ENCODE measurements at regions not wholly inside any gene's neighbourhood (a gene's known extent, or its start where the extent isn't known, plus 50 kb on each side); places are given as distances from the start of the nearest gene placed in this dataset.
A peak's percentile ranks its signal among the peaks of the same experiment; 100 is the strongest.

- DNase-seq (ENCODE audit: extremely low read depth in 1 of 4, low spot score in 3 of 4) = peak in 2 of 4 experiments; percentile 23 to 30
- Histone ChIP-seq H3K9me1 (ENCODE audit: control insufficient read depth, insufficient read depth, low read length) (no peaks in the 10 kb centered on the region), H3K79me2 (ENCODE audit: control insufficient read depth, insufficient read depth, low read length) (no peaks in the 10 kb centered on the region), H3K9ac (ENCODE audit: insufficient read depth in 1 of 2, low read depth in 2 of 2, low read length in 2 of 2) (no peak overlapping the region), H3K4me1 (replicated peaks in 1 of 2; ENCODE audit: control insufficient read depth in 2 of 2, insufficient read depth in 2 of 2, low read length in 2 of 2) (no peaks in the 10 kb centered on the region; a peak in 2 of 5 replicates), H3K36me3 (ENCODE audit: control insufficient read depth, insufficient read depth, low read length) (no peaks in the 10 kb centered on the region), H3K9me3 (replicated peaks; ENCODE audit: control insufficient read depth, insufficient read depth, low read depth, low read length) (peaks cover 2% of the 10 kb centered on the region; the same call in 1 of the 2 replicates), H4K20me1 (replicated peaks; ENCODE audit: control insufficient read depth, insufficient read depth, low read length) (no peaks in the 10 kb centered on the region), H3K4me3 (no peak overlapping the region), H3K27me3 (ENCODE audit: control insufficient read depth in 2 of 2, insufficient read depth in 2 of 2, low read length in 2 of 2) (peaks cover 13 to 56% of the 10 kb centered on the region in 2 experiments; a peak in 4 of 5 replicates), H2AFZ (ENCODE audit: low read depth, low read length) (no peak overlapping the region), H3K4me2 (ENCODE audit: insufficient read depth, low read length) (no peak overlapping the region), H3K27ac (ENCODE audit: extremely low read depth, low read depth, low read length) (no peak overlapping the region)
- ChIA-PET POLR2A (interaction anchor here (1.5 kb wide), 1 partner anchor 9 kb away, joined by 5 read pairs; no protein-coding TSS in a partner anchor), CTCF (ENCODE audit: low intra/inter-chr PET ratio) (no interaction called here)
- intact Hi-C loops (cut with micrococcal nuclease) (loop anchor here (10.0 kb wide), 1 partner anchor 603 kb away; no protein-coding TSS in a partner anchor), in situ Hi-C loops (cut with MboI) (no loop called here)
- WGBS (ENCODE audit: insufficient coverage, low coverage, missing lambda C conversion rate) = 0% methylated on average over 1 of the region's 1 CpG
- no TSS peak for BruUV-seq (replicated peaks)
- ATAC-seq = peak; percentile 65
- FAIRE-seq = no peak
- TF ChIP-seq, protein P1, sequence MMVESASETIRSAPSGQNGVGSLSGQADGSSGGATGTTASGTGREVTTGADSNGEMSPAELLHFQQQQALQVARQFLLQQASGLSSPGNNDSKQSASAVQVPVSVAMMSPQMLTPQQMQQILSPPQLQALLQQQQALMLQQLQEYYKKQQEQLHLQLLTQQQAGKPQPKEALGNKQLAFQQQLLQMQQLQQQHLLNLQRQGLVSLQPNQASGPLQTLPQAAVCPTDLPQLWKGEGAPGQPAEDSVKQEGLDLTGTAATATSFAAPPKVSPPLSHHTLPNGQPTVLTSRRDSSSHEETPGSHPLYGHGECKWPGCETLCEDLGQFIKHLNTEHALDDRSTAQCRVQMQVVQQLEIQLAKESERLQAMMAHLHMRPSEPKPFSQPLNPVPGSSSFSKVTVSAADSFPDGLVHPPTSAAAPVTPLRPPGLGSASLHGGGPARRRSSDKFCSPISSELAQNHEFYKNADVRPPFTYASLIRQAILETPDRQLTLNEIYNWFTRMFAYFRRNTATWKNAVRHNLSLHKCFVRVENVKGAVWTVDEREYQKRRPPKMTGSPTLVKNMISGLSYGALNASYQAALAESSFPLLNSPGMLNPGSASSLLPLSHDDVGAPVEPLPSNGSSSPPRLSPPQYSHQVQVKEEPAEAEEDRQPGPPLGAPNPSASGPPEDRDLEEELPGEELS (CRISPR knock-in tag; IDR thresholded peaks at IDR 0.05; ENCODE audit: borderline replicate concordance) = no peak
- no peak for TF ChIP-seq POLR3G (IDR thresholded peaks at IDR 0.05; ENCODE audit: extremely low read depth, insufficient read length, insufficient replicate concordance)
- no peak for TF ChIP-seq IRF1 (CRISPR knock-in tag; IDR thresholded peaks at IDR 0.05; ENCODE audit: borderline replicate concordance)
- no peak for TF ChIP-seq ZNF232 (CRISPR knock-in tag; IDR thresholded peaks at IDR 0.05)
- no peak for TF ChIP-seq ZBTB2 (IDR thresholded peaks at IDR 0.05)
- TF ChIP-seq NCOR1 (IDR thresholded peaks at IDR 0.05) = peak; percentile 23; the same call in 1 of the 2 replicates
- no peak for TF ChIP-seq ATF7 (IDR thresholded peaks at IDR 0.05)
- TF ChIP-seq TAL1 (IDR thresholded peaks at IDR 0.05) = peak; percentile 49; the same call in 1 of the 2 replicates
- TF ChIP-seq USF1 (CRISPR knock-in tag; IDR thresholded peaks at IDR 0.05) = no peak
- TF ChIP-seq TCF7 (IDR thresholded peaks at IDR 0.05; ENCODE audit: borderline replicate concordance) = no peak
- TF ChIP-seq TEAD4 (IDR thresholded peaks at IDR 0.05; ENCODE audit: low read length) = peak; percentile 51; the same call in 1 of the 2 replicates
- TF ChIP-seq TEAD4 (CRISPR knock-in tag; IDR thresholded peaks at IDR 0.05; ENCODE audit: borderline replicate concordance) = no peak
- TF ChIP-seq, protein P2, sequence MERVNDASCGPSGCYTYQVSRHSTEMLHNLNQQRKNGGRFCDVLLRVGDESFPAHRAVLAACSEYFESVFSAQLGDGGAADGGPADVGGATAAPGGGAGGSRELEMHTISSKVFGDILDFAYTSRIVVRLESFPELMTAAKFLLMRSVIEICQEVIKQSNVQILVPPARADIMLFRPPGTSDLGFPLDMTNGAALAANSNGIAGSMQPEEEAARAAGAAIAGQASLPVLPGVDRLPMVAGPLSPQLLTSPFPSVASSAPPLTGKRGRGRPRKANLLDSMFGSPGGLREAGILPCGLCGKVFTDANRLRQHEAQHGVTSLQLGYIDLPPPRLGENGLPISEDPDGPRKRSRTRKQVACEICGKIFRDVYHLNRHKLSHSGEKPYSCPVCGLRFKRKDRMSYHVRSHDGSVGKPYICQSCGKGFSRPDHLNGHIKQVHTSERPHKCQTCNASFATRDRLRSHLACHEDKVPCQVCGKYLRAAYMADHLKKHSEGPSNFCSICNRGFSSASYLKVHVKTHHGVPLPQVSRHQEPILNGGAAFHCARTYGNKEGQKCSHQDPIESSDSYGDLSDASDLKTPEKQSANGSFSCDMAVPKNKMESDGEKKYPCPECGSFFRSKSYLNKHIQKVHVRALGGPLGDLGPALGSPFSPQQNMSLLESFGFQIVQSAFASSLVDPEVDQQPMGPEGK (CRISPR knock-in tag; IDR thresholded peaks at IDR 0.05; ENCODE audit: borderline replicate concordance) = no peak
- peak; percentile 36; the same call in 1 of the 2 replicates for TF ChIP-seq ARID1B (IDR thresholded peaks at IDR 0.05)
- no peak for TF ChIP-seq SRSF9 (IDR thresholded peaks at IDR 0.05; ENCODE audit: borderline replicate concordance, low read depth, low read length)
These were observed 169.8 kb upstream of the ID2 start for GRCh38 chr2:8511868-8512612.

Data from K562 (cell line).